ENCODE measurements at regions not wholly inside any gene's neighbourhood (a gene's known extent, or its start where the extent isn't known, plus 50 kb on each side); places are given as distances from the start of the nearest gene placed in this dataset.

DNA sequence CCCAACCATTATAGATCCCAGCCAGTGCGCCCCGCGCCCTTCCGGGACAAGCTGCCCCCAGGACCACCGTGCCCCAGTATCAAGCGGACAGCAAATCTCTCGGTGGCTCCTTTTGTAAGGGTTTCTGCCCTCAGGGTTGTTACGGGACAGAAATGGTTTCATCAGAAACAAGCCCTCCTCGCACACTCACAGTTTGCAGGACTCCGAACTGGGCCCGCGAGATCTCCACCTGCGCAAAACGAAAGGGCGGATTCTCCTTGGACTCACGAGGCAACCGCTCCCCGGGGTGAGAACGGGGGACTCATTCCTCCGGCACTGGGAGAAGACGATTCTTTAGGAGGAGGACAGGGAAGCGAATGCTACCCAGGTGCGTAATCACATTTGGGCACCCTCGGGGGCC lies 51.1 kb upstream of the H6PD start:
- no peak overlapping the region for H2AFZ ChIP-seq (ENCODE audit: low read length)
- peak overlapping the region; percentile 79 for H3K4me2 ChIP-seq (ENCODE audit: extremely low read depth, insufficient read depth, low read length)
- TF ChIP-seq, protein P1, sequence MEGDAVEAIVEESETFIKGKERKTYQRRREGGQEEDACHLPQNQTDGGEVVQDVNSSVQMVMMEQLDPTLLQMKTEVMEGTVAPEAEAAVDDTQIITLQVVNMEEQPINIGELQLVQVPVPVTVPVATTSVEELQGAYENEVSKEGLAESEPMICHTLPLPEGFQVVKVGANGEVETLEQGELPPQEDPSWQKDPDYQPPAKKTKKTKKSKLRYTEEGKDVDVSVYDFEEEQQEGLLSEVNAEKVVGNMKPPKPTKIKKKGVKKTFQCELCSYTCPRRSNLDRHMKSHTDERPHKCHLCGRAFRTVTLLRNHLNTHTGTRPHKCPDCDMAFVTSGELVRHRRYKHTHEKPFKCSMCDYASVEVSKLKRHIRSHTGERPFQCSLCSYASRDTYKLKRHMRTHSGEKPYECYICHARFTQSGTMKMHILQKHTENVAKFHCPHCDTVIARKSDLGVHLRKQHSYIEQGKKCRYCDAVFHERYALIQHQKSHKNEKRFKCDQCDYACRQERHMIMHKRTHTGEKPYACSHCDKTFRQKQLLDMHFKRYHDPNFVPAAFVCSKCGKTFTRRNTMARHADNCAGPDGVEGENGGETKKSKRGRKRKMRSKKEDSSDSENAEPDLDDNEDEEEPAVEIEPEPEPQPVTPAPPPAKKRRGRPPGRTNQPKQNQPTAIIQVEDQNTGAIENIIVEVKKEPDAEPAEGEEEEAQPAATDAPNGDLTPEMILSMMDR (conservative IDR thresholded peaks at IDR 0.05 in 1 of 2, IDR thresholded peaks at IDR 0.05 in 1 of 2; ENCODE audit: low read depth in 1 of 2, low read length in 2 of 2), result no peak
- no peak for TF ChIP-seq EZH2 (IDR thresholded peaks at IDR 0.05; ENCODE audit: low read length, missing control alignments)
- H3K4me1 ChIP-seq (ENCODE audit: control insufficient read depth, extremely low read depth, insufficient read depth, low read length), result peaks cover 8% of the 10 kb centered on the region
- no peak for DNase-seq (ENCODE audit: low read depth in 2 of 2)
- peaks cover 33% of the 10 kb centered on the region for H3K79me2 ChIP-seq (ENCODE audit: control insufficient read depth, insufficient read depth, low read length)
- no peaks in the 10 kb centered on the region for H3K27me3 ChIP-seq (ENCODE audit: control insufficient read depth, insufficient read depth, low read length)
- H4K20me1 ChIP-seq (ENCODE audit: control insufficient read depth, extremely low read depth, insufficient read depth, low read length), result no peaks in the 10 kb centered on the region
- H3K27ac ChIP-seq (ENCODE audit: insufficient read depth, low read length), result no peak overlapping the region
- H3K9me3 ChIP-seq (ENCODE audit: control insufficient read depth, insufficient read depth, low read depth, low read length), result no peaks in the 10 kb centered on the region
- peaks cover 5% of the 10 kb centered on the region for H3K36me3 ChIP-seq (ENCODE audit: control insufficient read depth, insufficient read depth, low read length)
- H3K4me3 ChIP-seq (replicated peaks in 1 of 4; ENCODE audit: control extremely low read depth in 1 of 4, insufficient read depth in 1 of 4, low read depth in 3 of 4, low read length in 4 of 4), result peak overlapping the region; percentile 64 to 81 (median 72)
- H3K9ac ChIP-seq (ENCODE audit: insufficient read depth, low read length), result peak overlapping the region; percentile 86

DNA sequence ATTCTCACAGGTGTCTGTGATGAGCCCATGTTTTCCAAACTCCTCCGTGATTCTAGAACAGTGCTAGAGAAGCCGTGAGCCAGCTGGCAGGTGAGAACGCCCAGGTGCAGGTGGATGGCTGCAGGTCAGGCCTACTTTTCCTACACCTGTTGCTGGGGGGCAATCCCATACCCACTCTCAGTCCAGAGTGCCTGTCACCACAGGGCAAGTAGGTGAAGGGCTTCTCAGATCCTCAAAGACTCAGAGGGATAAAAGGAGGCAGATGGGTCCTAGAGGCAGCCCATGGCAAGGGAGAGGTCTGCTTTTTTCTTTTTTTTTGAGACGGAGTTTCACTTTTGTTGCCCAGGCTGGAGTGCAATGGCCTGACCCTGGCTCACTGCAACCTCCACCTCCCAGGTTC lies 50.7 kb upstream of the H6PD start:
- no peak overlapping the region for H2AFZ ChIP-seq (ENCODE audit: low read length)
- H3K36me3 ChIP-seq (ENCODE audit: control insufficient read depth, insufficient read depth, low read length), result peaks cover 1% of the 10 kb centered on the region
- H3K4me1 ChIP-seq (ENCODE audit: control insufficient read depth, extremely low read depth, insufficient read depth, low read length), result peaks cover 8% of the 10 kb centered on the region
- DNase-seq (ENCODE audit: low read depth in 2 of 2), result no peak
- H3K27ac ChIP-seq (ENCODE audit: insufficient read depth, low read length), result no peak overlapping the region
- H3K4me3 ChIP-seq (replicated peaks in 1 of 4; ENCODE audit: control extremely low read depth in 1 of 4, insufficient read depth in 1 of 4, low read depth in 3 of 4, low read length in 4 of 4), result peak overlapping the region; percentile 64 to 81 (median 72)
- TF ChIP-seq, protein P1 (conservative IDR thresholded peaks at IDR 0.05 in 1 of 2, IDR thresholded peaks at IDR 0.05 in 1 of 2; ENCODE audit: low read depth in 1 of 2, low read length in 2 of 2), result no peak
- TF ChIP-seq EZH2 (IDR thresholded peaks at IDR 0.05; ENCODE audit: low read length, missing control alignments), result no peak
- no peak overlapping the region for H3K9ac ChIP-seq (ENCODE audit: insufficient read depth, low read length)
- H3K9me3 ChIP-seq (ENCODE audit: control insufficient read depth, insufficient read depth, low read depth, low read length), result no peaks in the 10 kb centered on the region
- no peaks in the 10 kb centered on the region for H3K27me3 ChIP-seq (ENCODE audit: control insufficient read depth, insufficient read depth, low read length)
- H3K79me2 ChIP-seq (ENCODE audit: control insufficient read depth, insufficient read depth, low read length), result peaks cover 28% of the 10 kb centered on the region
- H3K4me2 ChIP-seq (ENCODE audit: extremely low read depth, insufficient read depth, low read length), result peak overlapping the region; percentile 79
- no peaks in the 10 kb centered on the region for H4K20me1 ChIP-seq (ENCODE audit: control insufficient read depth, extremely low read depth, insufficient read depth, low read length)

DNA sequence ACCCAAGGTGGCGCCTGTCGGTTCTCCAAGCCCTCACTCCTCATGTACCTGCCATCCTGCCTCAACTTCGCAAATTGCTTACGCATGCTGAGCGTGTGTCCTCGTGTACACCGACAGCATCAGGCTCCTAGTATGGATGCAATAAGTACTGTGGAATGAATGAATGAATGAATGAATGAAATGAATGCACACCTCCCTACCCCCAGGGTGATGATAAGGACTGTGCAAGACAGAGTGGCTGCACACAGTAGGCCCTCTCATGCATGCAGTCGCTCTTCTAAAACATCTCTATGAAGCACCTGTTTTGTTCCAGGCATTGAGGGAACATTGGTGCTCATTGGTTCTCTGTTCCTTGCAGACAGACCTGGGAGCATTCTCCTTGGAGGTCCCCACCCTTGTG lies 49.8 kb upstream of the H6PD start:
- H3K9me3 ChIP-seq (ENCODE audit: control insufficient read depth, insufficient read depth, low read depth, low read length), result no peaks in the 10 kb centered on the region
- H4K20me1 ChIP-seq (ENCODE audit: control insufficient read depth, extremely low read depth, insufficient read depth, low read length), result no peaks in the 10 kb centered on the region
- H3K36me3 ChIP-seq (ENCODE audit: control insufficient read depth, insufficient read depth, low read length), result no peaks in the 10 kb centered on the region
- peak overlapping the region in 1 of 4 experiments; percentile 78 for H3K4me3 ChIP-seq (replicated peaks in 1 of 4; ENCODE audit: control extremely low read depth in 1 of 4, insufficient read depth in 1 of 4, low read depth in 3 of 4, low read length in 4 of 4)
- no peaks in the 10 kb centered on the region for H3K27me3 ChIP-seq (ENCODE audit: control insufficient read depth, insufficient read depth, low read length)
- H3K4me1 ChIP-seq (ENCODE audit: control insufficient read depth, extremely low read depth, insufficient read depth, low read length), result peaks cover 8% of the 10 kb centered on the region
- TF ChIP-seq, protein P1 (conservative IDR thresholded peaks at IDR 0.05 in 1 of 2, IDR thresholded peaks at IDR 0.05 in 1 of 2; ENCODE audit: low read depth in 1 of 2, low read length in 2 of 2), result no peak
- TF ChIP-seq EZH2 (IDR thresholded peaks at IDR 0.05; ENCODE audit: low read length, missing control alignments), result no peak
- H3K9ac ChIP-seq (ENCODE audit: insufficient read depth, low read length), result no peak overlapping the region
- H3K79me2 ChIP-seq (ENCODE audit: control insufficient read depth, insufficient read depth, low read length), result peaks cover 22% of the 10 kb centered on the region
- DNase-seq (ENCODE audit: low read depth in 2 of 2), result no peak
- no peak overlapping the region for H3K4me2 ChIP-seq (ENCODE audit: extremely low read depth, insufficient read depth, low read length)
- H2AFZ ChIP-seq (ENCODE audit: low read length), result no peak overlapping the region
- H3K27ac ChIP-seq (ENCODE audit: insufficient read depth, low read length), result no peak overlapping the region
